Body of pancreas (tissue), 4 donors: ENCODE measurements at regions not wholly inside any gene's neighbourhood (a gene's known extent, or its start where the extent isn't known, plus 50 kb on each side); places are given as distances from the start of the nearest gene placed in this dataset.
A peak's percentile ranks its signal among the peaks of the same experiment; 100 is the strongest.

Source experiments
- ATAC-seq: fragments of 150-250 bp; one replicate; pipeline ENCODE4 v1.9.1; 2016
- DNase-seq, 4 donors: peaks; one replicate each; pipeline ENCODE4 v3.0.0-alpha.2; 2019
- H3K27ac ChIP-seq, 4 donors: fragments of 200-600 bp; sonication (generic); 1 replicate in 3 of 4; 2 replicates in 1 of 4; pipeline versions ENCODE4 v1.5.1 to v1.6.1; 2016 to 2019; ENCODE audit warnings: mild to moderate bottlenecking in 1 of 4, mixed read lengths in 1 of 4, moderate library complexity in 1 of 4
- H3K27me3 ChIP-seq, 2 donors: fragments of 200-600 bp; sonication (generic); one replicate each; pipeline ENCODE4 v1.6.0; 2016; ENCODE audit warnings: mild to moderate bottlenecking in 1 of 2
- H3K36me3 ChIP-seq, 2 donors: fragments of 200-600 bp; sonication (generic); replicated peaks in 1 of 2; 2 replicates each; pipeline ENCODE4 v1.5.1; 2016; ENCODE audit warnings: low read depth in 2 of 2; ENCODE audit not compliant: insufficient read depth in 1 of 2
- H3K4me1 ChIP-seq: fragments of 200-600 bp; sonication (generic); one replicate; pipeline ENCODE4 v1.6.0; 2016
- H3K4me3 ChIP-seq, 2 donors: fragments of 200-600 bp; sonication (generic); 1 replicate in 1 of 2; 2 replicates in 1 of 2; pipeline ENCODE4 v1.5.1; 2016 to 2019
- H3K9me3 ChIP-seq, 3 donors: fragments of 200-600 bp; sonication (generic); 1 replicate in 2 of 3; 2 replicates in 1 of 3; pipeline ENCODE4 v1.5.1; 2016
- CTCF ChIP-seq, 7 experiments: fragments of 450-650 bp in 4 of 7; fragments of 200-600 bp in 3 of 7; sonication (generic) in 3 of 7; IDR thresholded peaks; one replicate each; pipeline ENCODE4 v1.5.1; 2016 to 2019; ENCODE audit warnings: antibody characterized with exemption in 7 of 7
- POLR2A ChIP-seq, 3 donors: fragments of 450-650 bp; IDR thresholded peaks; one replicate each; pipeline ENCODE4 v1.6.1; 2016; ENCODE audit warnings: antibody characterized with exemption in 3 of 3, mild to moderate bottlenecking in 2 of 3
- WGBS, 2 donors: methylation state at CpG; one replicate each; pipeline ENCODE4 v1.1.5; 2017; 5-methylcytosine and 5-hydroxymethylcytosine counted together
- intact Hi-C: fragments of 100-400 bp; cut with DNase I; formaldehyde crosslinking; loops from one replicate; pipeline ENCODE4 v1.15.1; 2023

GRCh38 chr1:230499496-230499895, 73.4 kb upstream of the PGBD5 start:
- DNase-seq (no peak), ATAC-seq (no peak)

DNA sequence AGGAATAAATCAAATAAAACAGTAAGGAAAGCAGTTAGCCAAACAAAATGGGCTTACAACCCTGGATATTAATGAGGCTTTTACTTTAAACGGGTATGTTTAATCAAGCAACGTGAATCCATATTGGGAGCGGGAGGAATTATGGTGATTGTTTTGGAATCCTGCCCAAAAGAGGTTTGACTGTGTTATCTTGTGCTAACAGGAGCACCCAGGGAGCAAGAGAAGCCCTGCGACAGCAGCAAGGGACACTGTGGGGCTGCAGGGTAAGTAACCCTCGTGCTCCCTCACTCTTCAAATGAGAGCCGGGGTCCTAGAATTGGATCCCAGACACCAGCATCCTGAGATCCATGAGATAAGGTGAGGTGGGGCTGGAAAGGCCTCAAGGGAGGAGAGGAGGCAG, 72.6 kb upstream of the PGBD5 start:
- H3K27ac ChIP-seq: no peak overlapping the region
- WGBS, 2 donors: 17 to 33% methylated on average over 6 of the region's 6 CpGs
- H3K36me3 ChIP-seq: no peaks in the 10 kb centered on the region
- H3K9me3 ChIP-seq: no peaks in the 10 kb centered on the region
- no peak overlapping the region for H3K4me3 ChIP-seq
- peaks cover 40% of the 10 kb centered on the region for H3K4me1 ChIP-seq
- intact Hi-C loops: no loop called here
- DNase-seq (peak in 3 of 4 donors; percentile 22 to 67 (median 51)), ATAC-seq (no peak)
- H3K27me3 ChIP-seq: no peaks in the 10 kb centered on the region
- TF ChIP-seq POLR2A (IDR thresholded peaks at IDR 0.05): no peak
- no peak for TF ChIP-seq CTCF (IDR thresholded peaks at IDR 0.05)

More at GRCh38 chr1:230499496-230499895, 73.4 kb upstream of the PGBD5 start:
- H3K4me3 ChIP-seq: no peak overlapping the region
- H3K9me3 ChIP-seq: no peaks in the 10 kb centered on the region
- H3K4me1 ChIP-seq: peaks cover 40% of the 10 kb centered on the region
- intact Hi-C loops: no loop called here
- WGBS, 2 donors: 81 to 90% methylated on average over 4 of the region's 4 CpGs
- TF ChIP-seq POLR2A (IDR thresholded peaks at IDR 0.05) (no peak), CTCF (IDR thresholded peaks at IDR 0.05) (no peak)
- no peak overlapping the region for H3K27ac ChIP-seq
- H3K36me3 ChIP-seq: no peaks in the 10 kb centered on the region
- H3K27me3 ChIP-seq: no peaks in the 10 kb centered on the region

GRCh38 chr1:230496451-230496850, 70.3 kb upstream of the PGBD5 start:
- WGBS, 2 donors: 41 to 48% methylated on average over 3 of the region's 3 CpGs
- H3K4me3 ChIP-seq: no peak overlapping the region

GRCh38 chr1:230495891-230496385, 69.8 kb upstream of the PGBD5 start:
- Histone ChIP-seq H3K36me3 (no peaks in the 10 kb centered on the region), H3K27ac (peak overlapping the region; percentile 51 to 92 (median 90)), H3K4me3 (no peak overlapping the region), H3K4me1 (peaks cover 29% of the 10 kb centered on the region), H3K27me3 (no peaks in the 10 kb centered on the region), H3K9me3 (no peaks in the 10 kb centered on the region)
- DNase-seq: peak; percentile 81 to 94 (median 88)
- peak; percentile 92 for ATAC-seq
- WGBS, 2 donors: 30 to 31% methylated on average over 11 of the region's 11 CpGs
- intact Hi-C loops: no loop called here
- TF ChIP-seq POLR2A (IDR thresholded peaks at IDR 0.05) (peak in 2 of 3 donors; percentile 66 to 69), CTCF (IDR thresholded peaks at IDR 0.05) (no peak)

More at GRCh38 chr1:230496451-230496850, 70.3 kb upstream of the PGBD5 start:
- Histone ChIP-seq H3K27ac (peak overlapping the region; percentile 51 to 92 (median 90)), H3K9me3 (no peaks in the 10 kb centered on the region), H3K36me3 (no peaks in the 10 kb centered on the region), H3K27me3 (no peaks in the 10 kb centered on the region), H3K4me1 (peaks cover 31% of the 10 kb centered on the region)
- ATAC-seq (peak; percentile 1), DNase-seq (no peak)
- TF ChIP-seq CTCF (IDR thresholded peaks at IDR 0.05): no peak
- TF ChIP-seq POLR2A (IDR thresholded peaks at IDR 0.05): no peak
- intact Hi-C loops: no loop called here

GRCh38 chr1:230495076-230495475, 68.9 kb upstream of the PGBD5 start:
- peaks cover 29% of the 10 kb centered on the region for H3K4me1 ChIP-seq
- DNase-seq: peak in 2 of 4 donors; percentile 50 to 70
- no peaks in the 10 kb centered on the region for H3K36me3 ChIP-seq
- H3K9me3 ChIP-seq: no peaks in the 10 kb centered on the region
- H3K27me3 ChIP-seq: no peaks in the 10 kb centered on the region
- ATAC-seq: peak; percentile 33
- 67 to 72% methylated on average over 4 of the region's 4 CpGs for WGBS, 2 donors
- intact Hi-C loops: no loop called here
- no peak for TF ChIP-seq POLR2A (IDR thresholded peaks at IDR 0.05)
- TF ChIP-seq CTCF (IDR thresholded peaks at IDR 0.05): no peak
- H3K27ac ChIP-seq: peak overlapping the region; percentile 51 to 92 (median 90)
- H3K4me3 ChIP-seq: no peak overlapping the region
